ENCODE measurements at regions not wholly inside any gene's neighbourhood (a gene's known extent, or its start where the extent isn't known, plus 50 kb on each side); places are given as distances from the start of the nearest gene placed in this dataset.

DNA sequence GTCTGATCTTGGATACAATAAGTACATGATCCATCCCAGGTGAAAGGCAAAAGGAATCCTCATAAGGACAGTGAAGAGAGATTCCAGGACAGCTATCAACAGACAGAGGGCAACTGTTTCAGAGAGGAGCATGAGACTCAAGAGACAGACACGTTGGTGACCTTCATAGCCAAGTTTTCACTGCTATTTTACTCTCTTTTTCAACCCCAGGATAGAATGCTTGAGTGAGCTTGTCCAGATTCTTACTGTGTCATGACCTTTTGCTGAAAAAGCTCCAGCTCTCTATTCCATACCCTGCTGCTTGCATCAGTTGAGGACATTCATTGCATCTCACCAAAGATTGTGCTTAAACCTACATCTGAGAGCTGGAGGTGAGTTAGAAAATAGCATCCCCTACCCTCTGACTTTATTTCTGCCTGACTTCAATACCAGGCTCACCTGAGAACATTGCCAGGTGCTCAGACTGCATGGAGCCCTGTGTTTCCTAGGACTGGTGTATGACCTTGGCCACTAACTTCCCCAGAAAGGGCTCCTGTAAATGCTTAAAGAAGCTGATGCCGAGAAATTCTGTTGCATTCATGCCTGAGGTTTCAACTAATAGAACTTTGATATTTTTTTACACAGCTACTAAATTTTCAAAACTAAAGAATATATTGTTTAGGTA lies 70.4 kb upstream of the TMEM17 start:
- intact Hi-C loops (cut with DNase I, micrococcal nuclease): no loop called here
- ATAC-seq: no peak

DNA sequence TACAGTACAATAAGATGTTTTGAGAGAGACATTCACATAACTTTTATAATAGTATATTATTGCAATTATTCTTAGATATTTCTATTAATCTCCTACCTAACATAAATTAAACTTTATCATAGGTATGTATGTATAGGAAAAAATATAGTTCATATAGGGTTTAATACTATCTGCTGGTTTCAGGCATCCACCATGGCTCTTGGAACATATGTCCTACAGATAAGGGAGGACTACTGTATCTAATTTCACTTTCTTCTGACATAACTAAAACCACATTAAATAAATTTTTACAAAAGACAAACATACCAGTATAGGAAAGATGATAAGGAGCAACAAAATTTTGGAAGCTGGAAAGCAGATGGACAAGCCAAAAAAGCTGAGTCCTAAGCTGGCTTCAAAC lies 67.9 kb upstream of the TMEM17 start:
- no peaks in the 10 kb centered on the region for H3K9me3 ChIP-seq

More for the DNA sequence above, 70.4 kb upstream of the TMEM17 start:
- Histone ChIP-seq H3K36me3 (ENCODE audit: low read depth) (no peaks in the 10 kb centered on the region), H3K4me1 (ENCODE audit: low read depth) (peaks cover under 1% of the 10 kb centered on the region), H3K9me3 (no peaks in the 10 kb centered on the region), H3K4me3 (no peak overlapping the region)
- TF ChIP-seq, protein P1, sequence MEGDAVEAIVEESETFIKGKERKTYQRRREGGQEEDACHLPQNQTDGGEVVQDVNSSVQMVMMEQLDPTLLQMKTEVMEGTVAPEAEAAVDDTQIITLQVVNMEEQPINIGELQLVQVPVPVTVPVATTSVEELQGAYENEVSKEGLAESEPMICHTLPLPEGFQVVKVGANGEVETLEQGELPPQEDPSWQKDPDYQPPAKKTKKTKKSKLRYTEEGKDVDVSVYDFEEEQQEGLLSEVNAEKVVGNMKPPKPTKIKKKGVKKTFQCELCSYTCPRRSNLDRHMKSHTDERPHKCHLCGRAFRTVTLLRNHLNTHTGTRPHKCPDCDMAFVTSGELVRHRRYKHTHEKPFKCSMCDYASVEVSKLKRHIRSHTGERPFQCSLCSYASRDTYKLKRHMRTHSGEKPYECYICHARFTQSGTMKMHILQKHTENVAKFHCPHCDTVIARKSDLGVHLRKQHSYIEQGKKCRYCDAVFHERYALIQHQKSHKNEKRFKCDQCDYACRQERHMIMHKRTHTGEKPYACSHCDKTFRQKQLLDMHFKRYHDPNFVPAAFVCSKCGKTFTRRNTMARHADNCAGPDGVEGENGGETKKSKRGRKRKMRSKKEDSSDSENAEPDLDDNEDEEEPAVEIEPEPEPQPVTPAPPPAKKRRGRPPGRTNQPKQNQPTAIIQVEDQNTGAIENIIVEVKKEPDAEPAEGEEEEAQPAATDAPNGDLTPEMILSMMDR (IDR thresholded peaks at IDR 0.05): no peak
- DNase-seq: no peak

DNA sequence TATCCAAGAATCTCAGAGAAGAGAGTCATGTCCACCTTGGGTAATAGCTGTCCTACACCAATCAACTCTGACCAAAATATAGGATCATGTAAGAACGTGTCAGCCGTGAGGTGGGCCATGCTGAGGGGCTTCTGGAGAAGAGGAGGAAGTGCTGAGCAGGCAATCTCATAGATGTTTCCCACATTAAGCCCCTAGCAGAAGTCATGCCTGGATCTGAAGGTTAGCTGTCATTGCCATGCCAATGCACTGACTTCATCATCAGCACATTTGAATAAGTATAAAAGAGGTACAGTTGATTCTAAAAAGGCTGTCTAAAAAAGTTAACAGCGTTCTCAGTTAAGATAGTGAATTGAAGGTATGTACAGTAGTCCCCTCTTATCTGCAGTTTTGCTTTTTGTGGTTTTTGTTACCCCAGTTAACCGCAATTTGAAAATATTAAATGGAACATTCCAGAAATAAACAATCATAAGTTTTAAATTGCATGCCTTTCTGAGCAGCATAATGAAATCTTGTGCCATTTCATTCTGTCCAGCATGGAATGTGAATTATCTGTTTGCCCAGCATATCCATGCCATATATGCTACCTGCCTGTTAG lies 67.2 kb upstream of the TMEM17 start:
- DNase-seq (no peak), ATAC-seq (no peak)
- Histone ChIP-seq H3K4me3 (no peak overlapping the region), H3K4me1 (ENCODE audit: low read depth) (peaks cover 9% of the 10 kb centered on the region), H3K36me3 (ENCODE audit: low read depth) (no peaks in the 10 kb centered on the region), H3K9me3 (no peaks in the 10 kb centered on the region)
- TF ChIP-seq, protein P1 (IDR thresholded peaks at IDR 0.05): no peak
- intact Hi-C loops (cut with DNase I, micrococcal nuclease): no loop called here

More for the DNA sequence above, 67.9 kb upstream of the TMEM17 start:
- Histone ChIP-seq H3K36me3 (ENCODE audit: low read depth) (no peaks in the 10 kb centered on the region), H3K4me1 (ENCODE audit: low read depth) (peaks cover 9% of the 10 kb centered on the region), H3K4me3 (no peak overlapping the region)
- intact Hi-C loops (cut with DNase I, micrococcal nuclease): no loop called here
- ATAC-seq (no peak), DNase-seq (no peak)
- TF ChIP-seq, protein P1 (IDR thresholded peaks at IDR 0.05): no peak

GRCh38 chr2:62570861-62571698 lies 65.1 kb upstream of the TMEM17 start:
- Histone ChIP-seq H3K4me1 (ENCODE audit: low read depth) (peaks cover 9% of the 10 kb centered on the region), H3K9me3 (no peaks in the 10 kb centered on the region), H3K4me3 (no peak overlapping the region), H3K36me3 (ENCODE audit: low read depth) (no peaks in the 10 kb centered on the region)
- TF ChIP-seq, protein P1 (IDR thresholded peaks at IDR 0.05): no peak
- intact Hi-C loops (cut with DNase I, micrococcal nuclease): no loop called here
- DNase-seq (peak; percentile 12 to 56 (median 49)), ATAC-seq (peak; percentile 72)

DNA sequence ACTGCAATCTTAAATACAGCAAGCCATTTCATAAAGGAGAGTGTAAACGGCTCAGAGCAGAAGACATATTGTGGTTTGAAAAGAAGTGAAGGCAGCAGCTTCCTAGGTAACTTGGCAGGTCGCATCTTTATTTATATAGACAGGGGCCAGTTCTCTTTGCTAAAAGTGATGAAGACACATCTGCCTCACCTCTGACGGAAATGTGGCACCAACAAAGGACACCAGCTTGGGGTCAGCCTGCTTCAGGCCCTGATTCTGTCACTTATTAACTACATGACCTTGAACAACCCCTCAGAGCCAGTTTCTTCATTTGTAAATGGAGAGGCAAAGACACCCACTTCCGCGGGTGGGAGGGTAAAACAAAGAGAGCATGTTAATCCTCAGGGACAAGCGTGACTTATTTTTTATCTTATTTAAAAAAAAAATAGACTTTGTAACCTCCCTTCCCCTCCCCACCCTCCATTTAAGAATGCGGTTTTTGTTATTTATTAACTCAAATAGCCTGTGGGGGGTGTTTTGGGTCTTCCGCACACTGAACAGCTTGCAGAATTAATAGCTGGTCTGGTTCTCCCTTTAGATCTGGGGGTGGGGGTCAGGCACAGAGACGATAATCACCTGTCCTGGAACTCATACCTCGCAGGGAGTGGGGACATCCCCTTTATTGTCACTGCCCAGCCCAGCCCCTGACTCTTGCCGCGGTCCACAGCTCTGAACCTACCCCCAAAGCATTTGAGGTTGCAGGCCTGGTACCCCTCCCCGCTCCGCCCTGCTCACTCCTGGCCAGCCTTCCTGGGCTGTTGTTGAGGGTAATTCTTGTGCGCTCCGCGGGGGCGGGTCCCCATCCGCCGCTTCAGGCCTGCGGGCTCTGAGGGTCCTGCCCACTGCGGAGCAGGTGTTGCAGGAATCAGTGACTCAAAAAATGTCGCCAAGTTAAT lies 64.2 kb upstream of the TMEM17 start:
- no peaks in the 10 kb centered on the region for H3K9me3 ChIP-seq
- TF ChIP-seq, protein P1 (IDR thresholded peaks at IDR 0.05): no peak
- DNase-seq (peak in 2 of 3 donors; percentile 14 to 46), ATAC-seq (peak; percentile 61)
- no peak overlapping the region for H3K4me3 ChIP-seq
- no peaks in the 10 kb centered on the region for H3K36me3 ChIP-seq (ENCODE audit: low read depth)
- intact Hi-C loops (cut with DNase I, micrococcal nuclease): no loop called here
- H3K4me1 ChIP-seq (ENCODE audit: low read depth): peaks cover 9% of the 10 kb centered on the region

All from mucosa of descending colon (tissue), 3 donors.